ENCODE measurements at regions not wholly inside any gene's neighbourhood (a gene's known extent, or its start where the extent isn't known, plus 50 kb on each side); places are given as distances from the start of the nearest gene placed in this dataset.

GRCh38 chr6:139860203-139860602 lies 485.8 kb upstream of the CITED2 start:
- ChIA-PET CTCF (no interaction called here), POLR2A (ENCODE audit: unreplicated experiment) (no interaction called here)
- no TSS peak for BruUV-seq (replicated peaks)

GRCh38 chr6:139858429-139858828 lies 484.0 kb upstream of the CITED2 start:
- DNase-seq, result peak; percentile 18 to 89
- H2AFZ ChIP-seq, result 0 out of 2 replicates have a peak overlapping the region, but pooled peaks have one; percentile 2

More at GRCh38 chr6:139860203-139860602, 485.8 kb upstream of the CITED2 start:
- DNase-seq, result no peak
- H3K4me2 ChIP-seq, result no peak overlapping the region
- no peaks in the 10 kb centered on the region for H4K20me1 ChIP-seq (ENCODE audit: insufficient read depth)
- H3K79me2 ChIP-seq (ENCODE audit: low read depth), result no peaks in the 10 kb centered on the region
- no peak for TF ChIP-seq CTCF (conservative IDR thresholded peaks at IDR 0.05)
- no peak for TF ChIP-seq EZH2 (IDR thresholded peaks at IDR 0.05; ENCODE audit: low read depth)
- H3K27ac ChIP-seq, result no peak overlapping the region
- H3F3A ChIP-seq (ENCODE audit: insufficient read depth, low read depth), result peaks cover 11% of the 10 kb centered on the region; the same call in 1 of the 2 replicates
- intact Hi-C loops (cut with micrococcal nuclease; ENCODE audit: unreplicated experiment), result no loop called here
- no peak overlapping the region for H2AFZ ChIP-seq
- H3K4me3 ChIP-seq, result no peak overlapping the region
- peaks cover 37% of the 10 kb centered on the region for H3K4me1 ChIP-seq (replicated peaks; ENCODE audit: insufficient read depth)
- H3K9me2 ChIP-seq (ENCODE audit: insufficient read depth), result no peaks in the 10 kb centered on the region
- peaks cover 14% of the 10 kb centered on the region; the same call in 1 of the 2 replicates for H3K9me3 ChIP-seq (ENCODE audit: insufficient read depth, low read depth)
- H3K27me3 ChIP-seq (ENCODE audit: insufficient read depth, low read depth), result no peaks in the 10 kb centered on the region
- no peaks in the 10 kb centered on the region for H3K36me3 ChIP-seq (ENCODE audit: low read depth)

GRCh38 chr6:139857143-139857542 lies 482.7 kb upstream of the CITED2 start:
- TF ChIP-seq EZH2 (IDR thresholded peaks at IDR 0.05; ENCODE audit: low read depth) (no peak), CTCF (conservative IDR thresholded peaks at IDR 0.05) (no peak)

More at GRCh38 chr6:139858429-139858828, 484.0 kb upstream of the CITED2 start:
- intact Hi-C loops (cut with micrococcal nuclease; ENCODE audit: unreplicated experiment), result no loop called here
- no peak overlapping the region for H3K4me3 ChIP-seq
- H3F3A ChIP-seq (ENCODE audit: insufficient read depth, low read depth), result peaks cover 11% of the 10 kb centered on the region; the same call in 1 of the 2 replicates
- H3K4me2 ChIP-seq, result peak overlapping the region; percentile 58
- peaks cover 14% of the 10 kb centered on the region; the same call in 1 of the 2 replicates for H3K9me3 ChIP-seq (ENCODE audit: insufficient read depth, low read depth)
- H3K27me3 ChIP-seq (ENCODE audit: insufficient read depth, low read depth), result no peaks in the 10 kb centered on the region
- H3K79me2 ChIP-seq (ENCODE audit: low read depth), result no peaks in the 10 kb centered on the region
- no peaks in the 10 kb centered on the region for H3K36me3 ChIP-seq (ENCODE audit: low read depth)
- no peaks in the 10 kb centered on the region for H4K20me1 ChIP-seq (ENCODE audit: insufficient read depth)
- no peak for TF ChIP-seq CTCF (conservative IDR thresholded peaks at IDR 0.05)
- TF ChIP-seq EZH2 (IDR thresholded peaks at IDR 0.05; ENCODE audit: low read depth), result no peak
- H3K4me1 ChIP-seq (replicated peaks; ENCODE audit: insufficient read depth), result peaks cover 37% of the 10 kb centered on the region
- ChIA-PET CTCF (no interaction called here), POLR2A (ENCODE audit: unreplicated experiment) (no interaction called here)
- H3K27ac ChIP-seq, result peak overlapping the region; percentile 7; the same call in 1 of the 2 replicates
- no TSS peak for BruUV-seq (replicated peaks)
- no peaks in the 10 kb centered on the region for H3K9me2 ChIP-seq (ENCODE audit: insufficient read depth)

More at GRCh38 chr6:139857143-139857542, 482.7 kb upstream of the CITED2 start:
- intact Hi-C loops (cut with micrococcal nuclease; ENCODE audit: unreplicated experiment), result no loop called here
- POLR2A ChIA-PET (ENCODE audit: unreplicated experiment), result no interaction called here
- no peak for DNase-seq
- H3K36me3 ChIP-seq (ENCODE audit: low read depth), result no peaks in the 10 kb centered on the region
- H3K4me2 ChIP-seq, result no peak overlapping the region
- H3K27ac ChIP-seq, result no peak overlapping the region
- CTCF ChIA-PET, result no interaction called here
- H3K4me3 ChIP-seq, result no peak overlapping the region
- H4K20me1 ChIP-seq (ENCODE audit: insufficient read depth), result no peaks in the 10 kb centered on the region
- H3K9me2 ChIP-seq (ENCODE audit: insufficient read depth), result no peaks in the 10 kb centered on the region
- no TSS peak for BruUV-seq (replicated peaks)
- no peaks in the 10 kb centered on the region for H3K79me2 ChIP-seq (ENCODE audit: low read depth)
- peaks cover 37% of the 10 kb centered on the region for H3K4me1 ChIP-seq (replicated peaks; ENCODE audit: insufficient read depth)
- H3K9me3 ChIP-seq (ENCODE audit: insufficient read depth, low read depth), result peaks cover 18% of the 10 kb centered on the region; the same call in 1 of the 2 replicates
- no peaks in the 10 kb centered on the region for H3K27me3 ChIP-seq (ENCODE audit: insufficient read depth, low read depth)
- H3F3A ChIP-seq (ENCODE audit: insufficient read depth, low read depth), result peaks cover 11% of the 10 kb centered on the region; the same call in 1 of the 2 replicates
- no peak overlapping the region for H2AFZ ChIP-seq

Data from PC-9 (cell line).